ENCODE measurements at regions not wholly inside any gene's neighbourhood (a gene's known extent, or its start where the extent isn't known, plus 50 kb on each side); places are given as distances from the start of the nearest gene placed in this dataset.

GRCh38 chr3:94654096-94654495 is 591.2 kb downstream of the NSUN3 start:
- no peaks in the 10 kb centered on the region for H3K36me3 ChIP-seq
- DNase-seq (ENCODE audit: low spot score) (no peak), ATAC-seq (ENCODE audit: insufficient number of reproducible peaks, low FRiP score, low read depth) (no peak)
- H3K4me3 ChIP-seq: no peak overlapping the region
- no peaks in the 10 kb centered on the region for H3K4me1 ChIP-seq (ENCODE audit: control insufficient read depth in 1 of 2, low read depth in 2 of 2)
- TF ChIP-seq, protein P1, sequence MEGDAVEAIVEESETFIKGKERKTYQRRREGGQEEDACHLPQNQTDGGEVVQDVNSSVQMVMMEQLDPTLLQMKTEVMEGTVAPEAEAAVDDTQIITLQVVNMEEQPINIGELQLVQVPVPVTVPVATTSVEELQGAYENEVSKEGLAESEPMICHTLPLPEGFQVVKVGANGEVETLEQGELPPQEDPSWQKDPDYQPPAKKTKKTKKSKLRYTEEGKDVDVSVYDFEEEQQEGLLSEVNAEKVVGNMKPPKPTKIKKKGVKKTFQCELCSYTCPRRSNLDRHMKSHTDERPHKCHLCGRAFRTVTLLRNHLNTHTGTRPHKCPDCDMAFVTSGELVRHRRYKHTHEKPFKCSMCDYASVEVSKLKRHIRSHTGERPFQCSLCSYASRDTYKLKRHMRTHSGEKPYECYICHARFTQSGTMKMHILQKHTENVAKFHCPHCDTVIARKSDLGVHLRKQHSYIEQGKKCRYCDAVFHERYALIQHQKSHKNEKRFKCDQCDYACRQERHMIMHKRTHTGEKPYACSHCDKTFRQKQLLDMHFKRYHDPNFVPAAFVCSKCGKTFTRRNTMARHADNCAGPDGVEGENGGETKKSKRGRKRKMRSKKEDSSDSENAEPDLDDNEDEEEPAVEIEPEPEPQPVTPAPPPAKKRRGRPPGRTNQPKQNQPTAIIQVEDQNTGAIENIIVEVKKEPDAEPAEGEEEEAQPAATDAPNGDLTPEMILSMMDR (IDR thresholded peaks at IDR 0.05): no peak
- no peaks in the 10 kb centered on the region for H3K27me3 ChIP-seq (replicated peaks; ENCODE audit: insufficient read depth)
- no peaks in the 10 kb centered on the region for H3K9me3 ChIP-seq
- H3K27ac ChIP-seq: no peak overlapping the region

- ATAC-seq (ENCODE audit: insufficient number of reproducible peaks, low FRiP score, low read depth) (no peak), DNase-seq (ENCODE audit: low spot score) (no peak)
- Histone ChIP-seq H3K4me1 (ENCODE audit: control insufficient read depth in 1 of 2, low read depth in 2 of 2) (no peaks in the 10 kb centered on the region), H3K27me3 (replicated peaks; ENCODE audit: insufficient read depth) (no peaks in the 10 kb centered on the region), H3K36me3 (no peaks in the 10 kb centered on the region), H3K27ac (no peak overlapping the region), H3K4me3 (no peak overlapping the region), H3K9me3 (no peaks in the 10 kb centered on the region)
- TF ChIP-seq, protein P1 (IDR thresholded peaks at IDR 0.05): no peak
Measured at GRCh38 chr3:94665922-94666321, 603.1 kb downstream of the NSUN3 start.

DNA sequence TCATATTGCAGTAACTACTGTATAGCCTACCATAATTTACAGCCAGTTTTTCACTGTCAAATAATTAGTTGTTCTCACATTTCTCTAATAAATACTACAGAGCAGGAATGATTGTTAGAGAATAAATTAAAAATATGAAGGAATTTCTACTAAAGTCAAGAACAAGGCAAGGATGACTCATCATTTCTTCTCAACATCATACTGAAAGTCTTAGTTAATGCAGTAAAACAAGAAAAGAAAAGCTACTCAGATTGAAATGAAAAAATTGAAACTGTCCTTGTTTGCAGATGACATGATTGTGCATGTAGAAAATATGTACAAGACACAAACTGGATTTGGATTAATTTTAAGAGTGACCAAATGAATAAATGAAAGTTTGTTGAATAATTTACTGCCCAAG is 608.2 kb downstream of the NSUN3 start:
- no peak for ATAC-seq (ENCODE audit: insufficient number of reproducible peaks, low FRiP score, low read depth)
- Histone ChIP-seq H3K27ac (no peak overlapping the region), H3K4me1 (ENCODE audit: control insufficient read depth in 1 of 2, low read depth in 2 of 2) (no peaks in the 10 kb centered on the region), H3K27me3 (replicated peaks; ENCODE audit: insufficient read depth) (no peaks in the 10 kb centered on the region), H3K4me3 (no peak overlapping the region), H3K9me3 (no peaks in the 10 kb centered on the region), H3K36me3 (no peaks in the 10 kb centered on the region)
- no peak for DNase-seq (ENCODE audit: low spot score)
- TF ChIP-seq, protein P1 (IDR thresholded peaks at IDR 0.05): no peak

GRCh38 chr3:94673876-94674275 is 611.0 kb downstream of the NSUN3 start:
- TF ChIP-seq, protein P1 (IDR thresholded peaks at IDR 0.05): no peak
- no peaks in the 10 kb centered on the region for H3K27me3 ChIP-seq (replicated peaks; ENCODE audit: insufficient read depth)
- peaks cover 7% of the 10 kb centered on the region for H3K9me3 ChIP-seq
- no peak overlapping the region for H3K27ac ChIP-seq
- no peaks in the 10 kb centered on the region for H3K36me3 ChIP-seq
- DNase-seq (ENCODE audit: low spot score) (no peak), ATAC-seq (ENCODE audit: insufficient number of reproducible peaks, low FRiP score, low read depth) (no peak)
- no peaks in the 10 kb centered on the region for H3K4me1 ChIP-seq (ENCODE audit: control insufficient read depth in 1 of 2, low read depth in 2 of 2)
- H3K4me3 ChIP-seq: no peak overlapping the region

DNA sequence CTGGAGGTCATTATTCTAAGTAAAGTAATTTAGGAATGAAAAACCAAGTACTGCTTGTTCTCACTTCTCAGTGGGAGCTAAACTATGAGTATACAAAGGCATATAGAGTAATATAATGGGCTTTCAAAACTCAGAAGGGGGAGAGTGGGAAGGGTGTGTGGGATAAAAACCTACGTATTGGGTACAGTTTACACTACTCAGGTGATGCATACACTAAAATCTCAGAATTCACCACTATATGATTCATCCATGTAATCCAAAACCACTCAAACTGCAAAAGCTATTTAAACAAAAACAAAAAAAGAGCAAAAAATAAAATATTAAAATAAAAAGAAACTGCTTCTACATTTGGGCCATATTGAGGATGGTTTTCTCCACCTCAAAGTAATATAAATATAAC is 623.3 kb downstream of the NSUN3 start:
- no peak for ATAC-seq (ENCODE audit: insufficient number of reproducible peaks, low FRiP score, low read depth)
- TF ChIP-seq, protein P1 (IDR thresholded peaks at IDR 0.05): no peak
- no peak overlapping the region for H3K27ac ChIP-seq
- H3K4me3 ChIP-seq: no peak overlapping the region
- no peaks in the 10 kb centered on the region for H3K9me3 ChIP-seq
- H3K4me1 ChIP-seq (ENCODE audit: control insufficient read depth in 1 of 2, low read depth in 2 of 2): no peaks in the 10 kb centered on the region
- H3K27me3 ChIP-seq (replicated peaks; ENCODE audit: insufficient read depth): no peaks in the 10 kb centered on the region
- H3K36me3 ChIP-seq: no peaks in the 10 kb centered on the region
- DNase-seq (ENCODE audit: low spot score): no peak
